Panc1 (cell line): ENCODE measurements at regions not wholly inside any gene's neighbourhood (a gene's known extent, or its start where the extent isn't known, plus 50 kb on each side); places are given as distances from the start of the nearest gene placed in this dataset.

Source experiments
- ATAC-seq: fragments of 200-7000 bp; cut with Tn5 transposase; 2 replicates; pipeline ENCODE4 v1.9.1; 2020; ENCODE audit warnings: mild to moderate bottlenecking, moderate library complexity
- BruUV-seq: library from RNA; stranded (reverse); fragments of 400-500 nt; replicated peaks from 2 replicates; lab custom pipeline; 2021; lab: Mats Ljungman, UMichigan
- CTCF ChIA-PET: fragments of 300-600 bp; sonication (Branson Sonifier 250); formaldehyde crosslinking; loops from one replicate; lab custom pipeline; 2022; ENCODE audit warnings: antibody characterized with exemption; lab: Charles Lee
- POLR2A ChIA-PET: fragments of 300-600 bp; sonication (Branson Sonifier 250); formaldehyde crosslinking; loops from one replicate; lab custom pipeline; 2022; ENCODE audit warnings: antibody characterized with exemption; lab: Charles Lee
- DNase-seq: peaks from one replicate; pipeline ENCODE4 v3.0.0-alpha.2; 2010; ENCODE audit warnings: low read depth, low spot score
- H3K27ac ChIP-seq: 2 replicates; pipeline ENCODE4 v1.5.1; 2011; ENCODE audit warnings: mild to moderate bottlenecking, low read length, inconsistent platforms
- H3K27me3 ChIP-seq: fragments of 200-500 bp; sonication (Bioruptor generic); 2 replicates; pipeline ENCODE4 v1.6.0; 2014; ENCODE audit warnings: low read length, inconsistent platforms; ENCODE audit not compliant: control insufficient read depth, insufficient read depth
- H3K36me3 ChIP-seq: fragments of 200-500 bp; sonication (Bioruptor generic); 2 replicates; pipeline ENCODE4 v1.5.1; 2014; ENCODE audit warnings: inconsistent platforms, mild to moderate bottlenecking, low read length, moderate library complexity; ENCODE audit not compliant: control insufficient read depth, insufficient read depth
- H3K4me1 ChIP-seq: 2 replicates; pipeline ENCODE4 v1.5.1; 2011; ENCODE audit warnings: inconsistent platforms, mild to moderate bottlenecking, low read length, moderate library complexity; ENCODE audit not compliant: control insufficient read depth, insufficient read depth
- H3K4me3 ChIP-seq, 2 experiments: 2 replicates each; pipeline ENCODE4 v1.5.1; 2011 to 2012; ENCODE audit warnings: low read depth in 2 of 2, low read length in 2 of 2, mild to moderate bottlenecking in 2 of 2, inconsistent platforms in 1 of 2, moderate library complexity in 1 of 2
- H3K9me3 ChIP-seq: fragments of 200-500 bp; sonication (Bioruptor generic); 2 replicates; pipeline ENCODE4 v1.5.1; 2014; ENCODE audit warnings: low read depth, mild to moderate bottlenecking, inconsistent platforms, low read length, moderate library complexity; ENCODE audit not compliant: control insufficient read depth, insufficient read depth
- CTCF ChIP-seq: fragments of 450-650 bp; IDR thresholded peaks from 2 replicates; pipeline ENCODE4 v1.5.1; 2017; ENCODE audit warnings: mild to moderate bottlenecking
- POLR2AphosphoS5 ChIP-seq: IDR thresholded peaks from 2 replicates; pipeline ENCODE4 v1.6.1; 2012; ENCODE audit warnings: mild to moderate bottlenecking, low read depth, low read length, moderate library complexity
- REST ChIP-seq, 2 experiments: IDR thresholded peaks; 2 replicates each; pipeline ENCODE4 v1.6.1; 2011 to 2012; ENCODE audit warnings: low read depth in 2 of 2, control low read depth in 1 of 2, low read length in 1 of 2, mild to moderate bottlenecking in 1 of 2, moderate library complexity in 1 of 2; ENCODE audit not compliant: insufficient read depth in 1 of 2
- SIN3A ChIP-seq: IDR thresholded peaks from 2 replicates; pipeline ENCODE4 v1.6.1; 2012; ENCODE audit warnings: low read depth, mild to moderate bottlenecking, low read length, moderate library complexity, borderline replicate concordance; ENCODE audit not compliant: insufficient read depth
- TCF7L2 ChIP-seq: IDR thresholded peaks from 2 replicates; pipeline ENCODE4 v1.6.1; 2011; ENCODE audit warnings: mild to moderate bottlenecking, low read depth, low read length, inconsistent platforms
- in situ Hi-C: cut with HindIII; loops from 2 replicates; pipeline ENCODE4 v1.10.0; 2016; ENCODE audit warnings: low sequenced_read_pairs, low pct_unique_long_range_greater_than_20kb
- intact Hi-C: fragments of 100-400 bp; cut with micrococcal nuclease; formaldehyde crosslinking; loops from one replicate; pipeline ENCODE4 v1.10.0; 2022; ENCODE audit not compliant: unreplicated experiment

- CTCF ChIA-PET = no interaction called here
- in situ Hi-C loops = no loop called here
These were observed 102.7 kb downstream of the ZWINT start for GRCh38 chr10:56258378-56258777.

GRCh38 chr10:56255298-56255697 is 105.8 kb downstream of the ZWINT start:
- no peak overlapping the region for H3K4me3 ChIP-seq
- H3K27ac ChIP-seq = no peak overlapping the region
- no TSS peak for BruUV-seq
- TF ChIP-seq REST (IDR thresholded peaks at IDR 0.05; ENCODE audit: insufficient read depth in 1 of 2, low read depth in 2 of 2, low read length in 1 of 2) = no peak
- intact Hi-C loops = no loop called here
- DNase-seq (no peak), ATAC-seq (no peak)
- ChIA-PET POLR2A (no interaction called here), CTCF (no interaction called here)
- in situ Hi-C loops = no loop called here
- no peaks in the 10 kb centered on the region for H3K9me3 ChIP-seq
- H3K36me3 ChIP-seq = no peaks in the 10 kb centered on the region
- no peaks in the 10 kb centered on the region for H3K4me1 ChIP-seq
- H3K27me3 ChIP-seq = no peaks in the 10 kb centered on the region

More at GRCh38 chr10:56258378-56258777, 102.7 kb downstream of the ZWINT start:
- H3K27ac ChIP-seq = no peak overlapping the region
- POLR2A ChIA-PET = no interaction called here
- DNase-seq (no peak), ATAC-seq (no peak)
- H3K4me1 ChIP-seq = no peaks in the 10 kb centered on the region
- no peaks in the 10 kb centered on the region for H3K9me3 ChIP-seq
- H3K27me3 ChIP-seq = no peaks in the 10 kb centered on the region
- TF ChIP-seq TCF7L2 = no peak
- TF ChIP-seq REST (IDR thresholded peaks at IDR 0.05; ENCODE audit: insufficient read depth in 1 of 2, low read depth in 2 of 2, low read length in 1 of 2) = no peak
- no peaks in the 10 kb centered on the region for H3K36me3 ChIP-seq
- intact Hi-C loops = no loop called here
- no TSS peak for BruUV-seq
- no peak overlapping the region for H3K4me3 ChIP-seq

GRCh38 chr10:56240471-56240870 is 120.6 kb downstream of the ZWINT start:
- ChIA-PET CTCF (no interaction called here), POLR2A (no interaction called here)
- Histone ChIP-seq H3K9me3 (no peaks in the 10 kb centered on the region), H3K27ac (no peak overlapping the region), H3K27me3 (no peaks in the 10 kb centered on the region), H3K36me3 (no peaks in the 10 kb centered on the region), H3K4me3 (peak overlapping the region; percentile 5 to 29; a peak in 3 of 4 replicates), H3K4me1 (no peaks in the 10 kb centered on the region)
- no TSS peak for BruUV-seq
- intact Hi-C loops (no loop called here), in situ Hi-C loops (no loop called here)
- no peak for TF ChIP-seq SIN3A
- TF ChIP-seq POLR2AphosphoS5 = no peak
- no peak for TF ChIP-seq TCF7L2
- TF ChIP-seq CTCF = no peak
- TF ChIP-seq REST (IDR thresholded peaks at IDR 0.05; ENCODE audit: insufficient read depth in 1 of 2, low read depth in 2 of 2, low read length in 1 of 2) = no peak
- ATAC-seq = no peak
- DNase-seq = no peak
